NCI-H2107 (cell line): ENCODE measurements at regions not wholly inside any gene's neighbourhood (a gene's known extent, or its start where the extent isn't known, plus 50 kb on each side); places are given as distances from the start of the nearest gene placed in this dataset.

Experiments
- DNase-seq: peaks from one replicate; lab custom pipeline; 2025; lab: John Stamatoyannopoulos, UW

DNA sequence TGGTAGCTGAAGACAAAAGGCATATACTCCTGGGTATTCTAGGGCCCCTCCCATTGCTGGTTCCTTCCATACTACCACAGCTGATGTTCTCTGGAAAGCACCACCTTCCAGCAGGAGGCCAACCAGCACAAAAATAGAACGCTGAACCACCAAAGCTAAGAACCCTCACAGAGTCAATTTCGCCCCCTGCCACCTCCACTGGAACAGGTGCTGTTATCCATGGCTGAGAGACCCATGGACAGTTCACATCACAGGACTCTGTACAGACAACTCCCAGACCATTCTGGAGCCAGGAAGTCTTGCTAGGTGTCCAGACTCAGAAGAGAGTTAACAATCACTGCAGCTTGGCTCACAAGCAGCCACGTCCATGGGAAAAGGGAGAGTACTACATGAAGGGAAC, 1851.5 kb upstream of the NUDT12 start:
- DNase-seq, result no peak

DNA sequence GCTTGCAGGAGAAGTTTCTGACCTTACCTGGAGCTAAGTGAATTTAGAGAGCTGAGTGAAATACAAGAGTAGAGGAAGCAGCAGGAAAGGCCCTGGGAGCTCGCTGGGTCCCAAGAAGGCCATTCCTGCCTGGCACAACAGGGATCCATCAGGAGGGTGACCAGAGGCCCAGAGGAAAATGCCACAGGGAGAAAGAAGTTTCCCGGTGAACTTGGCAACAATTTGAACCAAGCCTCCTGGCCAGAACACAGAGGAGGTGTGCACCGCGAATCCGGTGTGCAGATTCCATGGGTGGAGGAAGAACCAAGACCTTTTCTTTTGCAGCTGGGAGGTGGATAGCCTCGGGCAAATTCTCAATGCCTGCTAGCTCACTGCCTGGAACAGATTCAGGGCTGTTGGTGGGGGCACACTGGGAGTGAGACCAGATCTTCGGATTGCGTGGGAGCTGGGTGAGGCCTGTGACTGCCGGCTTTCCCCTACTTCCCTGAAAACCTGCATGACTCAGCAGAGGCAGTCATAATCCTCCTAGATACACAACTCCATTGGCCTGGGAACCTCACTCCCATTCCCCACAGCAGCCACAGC, 1850.9 kb upstream of the NUDT12 start:
- no peak for DNase-seq

DNA sequence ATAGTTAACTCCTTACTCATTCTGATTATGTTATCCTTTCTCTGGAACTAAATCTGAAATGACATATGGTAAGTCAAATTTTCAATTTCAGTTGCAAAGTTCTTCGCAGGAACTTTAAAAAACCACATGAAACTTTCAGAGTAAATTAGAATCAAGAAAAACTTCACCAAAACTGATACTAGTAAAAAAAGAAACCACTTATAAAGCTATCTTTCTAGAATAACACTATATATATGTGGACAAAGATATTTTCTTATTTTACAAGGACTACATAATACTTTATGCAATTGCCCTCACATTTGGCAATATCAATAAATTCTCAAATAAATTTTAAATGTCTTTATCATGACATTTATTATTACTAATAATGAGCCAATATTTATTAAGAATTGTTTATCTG, 1847.1 kb upstream of the NUDT12 start:
- no peak for DNase-seq

DNA sequence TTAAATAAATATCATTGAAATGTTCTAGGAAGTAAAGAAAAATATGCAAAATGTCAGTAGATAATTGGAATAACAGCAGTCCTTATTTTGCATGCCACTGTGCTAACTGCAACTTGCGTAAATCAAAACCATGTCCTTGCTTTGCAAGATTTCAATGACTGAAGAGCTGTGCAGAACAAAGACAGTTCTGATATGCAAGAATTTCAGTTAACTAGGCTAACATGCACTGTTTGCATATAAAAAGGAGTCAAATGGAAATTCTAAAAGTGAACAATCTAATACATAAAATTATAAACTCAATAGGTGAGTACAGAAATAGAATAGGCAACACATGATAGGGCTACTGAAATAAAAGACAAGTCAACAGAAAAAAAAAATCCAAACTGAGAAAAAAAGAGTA, 1844.6 kb upstream of the NUDT12 start:
- no peak for DNase-seq

DNA sequence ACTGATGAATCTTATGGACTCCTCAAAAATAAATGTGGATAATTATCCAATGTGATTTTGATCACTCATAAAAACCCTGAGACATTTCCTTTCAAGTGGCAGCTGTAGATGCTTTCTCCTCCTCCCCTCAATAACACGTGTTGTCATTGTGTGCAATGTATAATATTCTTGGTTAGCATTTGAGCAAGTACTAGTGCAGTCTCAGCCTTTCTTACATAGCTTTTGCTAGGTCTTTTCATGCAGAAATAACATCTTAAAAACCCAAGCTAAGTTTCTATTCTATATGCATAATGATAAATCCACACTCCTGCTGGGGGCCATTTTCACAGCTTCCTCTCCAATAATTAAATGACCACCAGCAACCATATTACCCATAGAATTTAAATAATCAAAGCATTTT, 1835.2 kb upstream of the NUDT12 start:
- DNase-seq, result no peak

DNA sequence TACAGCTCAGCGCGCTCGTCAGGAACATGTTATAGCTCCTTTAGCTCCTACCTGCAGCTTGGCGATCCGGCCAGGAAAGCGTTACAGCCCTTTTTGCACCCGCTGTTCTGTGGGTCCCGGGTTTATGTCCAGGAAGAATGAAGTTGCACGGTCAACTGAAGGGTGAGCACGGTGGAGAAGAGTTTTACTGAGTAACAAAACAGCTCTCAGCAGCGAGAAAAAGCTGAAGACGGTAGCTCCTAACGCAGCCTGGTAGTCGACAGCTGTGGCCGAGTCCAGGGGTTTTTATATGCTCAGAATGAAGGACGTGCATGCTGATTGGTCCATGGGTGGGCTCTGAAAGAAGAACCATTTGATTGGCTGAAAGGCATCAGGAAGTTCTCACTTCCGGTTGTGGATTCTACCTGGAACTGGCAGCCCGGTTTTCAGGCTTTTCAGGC, 1830.1 kb upstream of the NUDT12 start:
- DNase-seq, result no peak

DNA sequence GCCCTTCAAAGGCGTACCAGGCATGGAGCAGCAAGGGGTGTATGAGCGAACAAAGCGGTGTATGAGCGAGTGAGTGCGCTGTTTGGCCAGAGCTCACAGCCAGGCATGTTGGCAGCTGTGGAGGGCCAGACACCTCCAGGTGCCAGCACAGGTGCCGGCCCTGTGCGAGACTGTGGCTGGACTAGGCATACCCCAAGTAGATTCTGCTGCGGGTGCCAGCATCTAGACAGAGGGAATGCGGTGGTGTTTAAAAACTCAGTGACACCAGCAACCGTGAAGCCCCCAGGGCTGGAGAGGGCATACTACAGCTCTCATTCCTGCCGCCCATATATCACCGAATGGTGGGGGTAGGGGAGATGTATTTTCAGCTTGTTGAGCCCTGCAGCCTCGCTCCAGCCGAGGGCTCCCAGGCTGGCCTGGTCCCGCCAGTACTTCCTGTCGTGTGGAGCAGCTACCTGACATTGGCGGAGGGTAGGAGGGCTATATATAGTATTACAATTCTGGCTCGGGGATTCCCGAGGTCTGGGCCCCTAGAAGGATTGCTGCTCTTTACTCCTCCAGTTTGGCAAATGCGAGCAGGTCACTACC, 1829.6 kb upstream of the NUDT12 start:
- DNase-seq, result no peak

DNA sequence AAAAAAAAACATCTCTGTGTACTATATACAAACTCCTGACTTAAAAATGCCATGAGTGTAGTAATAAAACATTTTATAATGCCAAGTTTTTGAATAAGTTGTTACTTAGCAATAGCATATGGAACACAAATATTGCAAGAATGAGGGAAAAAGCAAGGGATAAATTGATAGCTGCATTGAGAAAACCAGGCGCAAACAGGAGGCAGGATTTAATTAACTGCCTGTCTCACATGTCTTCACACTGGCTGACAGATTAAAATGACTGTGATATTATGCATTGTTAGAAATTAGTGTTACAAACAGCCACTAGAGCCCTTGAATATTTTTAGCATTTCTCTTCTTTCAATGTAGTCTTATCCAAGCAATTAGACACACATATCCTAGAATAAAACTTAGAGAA, 1817.5 kb upstream of the NUDT12 start:
- no peak for DNase-seq

DNA sequence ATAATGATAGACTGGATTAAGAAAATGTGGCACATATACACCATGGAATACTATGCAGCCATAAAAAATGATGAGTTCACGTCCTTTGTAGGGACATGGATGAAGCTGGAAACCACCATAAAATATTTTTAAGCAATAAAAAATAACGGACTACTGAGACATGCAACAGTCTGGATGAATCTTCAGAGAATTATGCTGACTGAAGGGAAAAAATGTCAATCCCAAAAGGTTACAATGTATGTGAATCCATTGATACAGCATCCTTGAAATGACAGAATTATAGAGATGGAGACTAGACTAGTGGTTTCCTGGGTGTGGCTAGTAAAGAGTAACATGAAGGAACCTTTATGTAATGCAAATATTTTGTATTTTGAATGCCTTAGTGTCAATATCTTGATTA, 1808.6 kb upstream of the NUDT12 start:
- DNase-seq, result no peak

DNA sequence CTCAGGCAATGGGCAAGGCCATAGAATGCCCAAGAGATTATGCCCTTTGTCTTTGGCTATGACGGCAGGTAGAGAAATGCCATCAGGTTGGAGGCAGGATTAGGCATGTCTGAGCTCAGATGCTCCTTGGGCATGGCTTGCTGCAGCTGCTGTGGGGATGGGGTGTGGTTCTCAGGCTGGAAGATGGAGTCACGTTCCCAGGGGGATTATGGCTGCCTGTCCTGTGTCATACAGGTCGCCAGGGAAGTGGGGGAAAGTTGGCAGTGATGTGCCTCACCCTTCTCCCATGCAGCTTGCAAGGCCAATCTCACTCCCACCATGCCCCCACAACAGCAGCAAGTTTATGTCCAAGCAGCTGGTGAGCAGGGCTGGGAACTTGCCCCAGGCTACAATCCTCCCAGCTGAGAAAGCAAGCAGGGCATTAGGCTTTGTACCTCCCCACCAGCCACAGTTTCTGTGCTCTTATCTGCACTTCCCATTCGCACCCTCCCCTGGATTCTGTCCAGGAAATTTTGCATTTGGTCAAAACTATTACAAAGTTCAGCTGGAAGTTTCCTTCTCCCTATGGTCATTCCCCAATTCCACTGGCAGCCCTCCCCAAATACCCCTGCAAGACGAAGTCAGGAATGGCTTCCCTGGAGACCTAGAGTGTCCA, 1788.0 kb upstream of the NUDT12 start:
- DNase-seq, result no peak

DNA sequence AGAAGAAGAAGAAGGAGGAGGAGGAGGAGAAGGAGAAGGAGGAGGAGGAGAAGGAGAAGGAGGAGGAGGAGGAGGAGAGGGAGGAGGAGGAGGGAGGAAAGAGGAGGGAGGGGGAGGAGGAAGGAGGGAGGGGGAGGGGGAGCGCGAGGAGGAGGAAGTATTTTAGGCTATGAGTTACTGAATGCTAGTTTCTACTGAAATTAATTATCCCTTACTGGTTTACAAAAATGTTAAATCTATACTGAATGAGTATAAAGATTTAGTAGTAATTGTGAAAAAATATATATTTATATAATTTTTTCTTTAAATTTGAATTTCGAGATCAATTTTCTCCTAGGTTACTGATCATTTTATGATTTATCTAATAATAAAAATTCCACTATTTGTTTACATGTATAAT, 1769.0 kb upstream of the NUDT12 start:
- no peak for DNase-seq

DNA sequence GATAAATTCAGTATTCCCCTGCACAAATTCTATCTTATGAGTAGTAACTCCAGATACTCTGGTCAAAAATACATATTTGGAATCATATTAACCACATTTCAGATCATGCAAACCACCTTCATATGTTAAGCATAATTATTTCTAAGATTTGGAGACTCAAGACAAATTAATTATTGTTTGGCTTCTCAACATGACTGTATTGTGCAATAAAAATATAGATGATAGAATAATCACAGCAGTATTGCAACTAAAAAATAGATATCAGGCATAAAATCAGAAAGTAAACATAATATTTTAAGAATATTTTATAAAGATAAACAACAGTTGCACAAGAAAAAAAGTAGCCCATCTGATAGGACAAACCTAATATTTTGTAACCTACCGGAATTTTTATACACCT, 1767.6 kb upstream of the NUDT12 start:
- DNase-seq, result no peak

DNA sequence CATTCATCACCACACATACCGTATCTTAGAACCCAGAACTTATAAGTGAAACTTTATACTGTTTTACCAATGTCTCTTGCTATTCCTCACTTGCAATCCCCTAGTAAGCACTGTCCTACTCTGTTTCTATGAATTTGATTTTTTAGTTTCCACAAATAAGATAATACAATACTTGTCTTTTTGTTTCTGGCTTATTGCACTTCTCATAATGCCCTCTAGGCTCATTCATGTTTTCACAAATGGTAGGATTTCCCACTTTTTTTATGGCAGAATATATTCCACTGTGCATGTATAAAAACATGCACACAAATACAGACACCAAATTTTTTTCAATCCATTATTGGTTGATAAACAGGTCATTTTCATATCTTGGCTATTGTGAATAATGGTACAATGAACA, 1742.3 kb upstream of the NUDT12 start:
- DNase-seq, result no peak

DNA sequence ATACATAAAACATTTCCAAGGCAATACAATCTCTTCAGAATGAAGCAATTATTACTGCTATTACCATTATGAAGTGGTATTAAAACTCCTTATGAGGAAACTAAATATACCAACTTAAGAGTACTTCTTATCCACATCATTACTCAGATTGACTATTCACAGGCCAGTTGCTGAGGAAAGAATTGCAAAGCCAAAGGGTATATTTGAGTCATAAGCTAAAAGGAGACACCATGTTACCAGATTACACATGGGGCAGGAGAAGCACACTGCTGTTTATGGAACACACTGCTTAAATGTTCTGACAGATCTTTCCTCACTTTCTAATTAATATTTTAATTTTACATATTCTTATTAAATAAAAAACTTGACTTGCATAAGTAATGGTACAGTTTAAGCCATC, 1726.4 kb upstream of the NUDT12 start:
- DNase-seq, result no peak

DNA sequence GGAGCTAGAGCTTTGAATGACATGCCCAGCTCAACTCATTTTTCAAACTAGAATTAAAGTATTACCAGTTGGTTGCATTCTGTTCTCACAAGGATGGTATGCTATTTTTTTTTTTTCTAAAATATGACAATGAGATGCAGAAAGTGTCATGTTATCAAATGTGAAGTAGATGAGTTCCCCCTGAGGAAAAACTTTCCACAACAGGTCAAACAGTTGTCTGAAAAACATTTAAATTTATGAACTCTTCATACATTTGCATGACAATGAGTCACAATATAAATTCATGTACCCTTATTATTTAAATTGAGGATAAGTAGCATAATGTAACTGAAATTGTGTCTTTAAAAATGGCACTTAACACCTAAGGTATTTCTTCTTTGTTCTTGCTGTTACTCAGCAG, 1720.5 kb upstream of the NUDT12 start:
- no peak for DNase-seq

DNA sequence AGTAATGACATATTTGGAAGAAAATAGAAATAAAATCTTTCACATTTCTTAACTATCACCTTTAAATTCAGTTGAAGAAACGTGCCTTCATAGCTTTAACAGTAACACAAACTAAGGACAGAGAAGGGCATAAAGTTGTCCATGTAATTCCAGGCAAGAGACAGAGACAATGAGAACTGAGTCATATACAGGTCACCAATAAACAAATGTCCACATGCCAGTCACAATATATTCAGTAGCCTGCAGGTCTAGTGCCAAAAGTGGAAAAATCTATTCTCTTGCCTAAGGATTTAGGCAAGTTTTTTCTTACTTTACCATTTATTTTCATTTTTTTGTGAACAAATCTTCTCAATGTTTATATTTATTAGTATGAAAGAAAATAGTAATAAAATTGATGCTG, 1711.5 kb upstream of the NUDT12 start:
- DNase-seq, result no peak

DNA sequence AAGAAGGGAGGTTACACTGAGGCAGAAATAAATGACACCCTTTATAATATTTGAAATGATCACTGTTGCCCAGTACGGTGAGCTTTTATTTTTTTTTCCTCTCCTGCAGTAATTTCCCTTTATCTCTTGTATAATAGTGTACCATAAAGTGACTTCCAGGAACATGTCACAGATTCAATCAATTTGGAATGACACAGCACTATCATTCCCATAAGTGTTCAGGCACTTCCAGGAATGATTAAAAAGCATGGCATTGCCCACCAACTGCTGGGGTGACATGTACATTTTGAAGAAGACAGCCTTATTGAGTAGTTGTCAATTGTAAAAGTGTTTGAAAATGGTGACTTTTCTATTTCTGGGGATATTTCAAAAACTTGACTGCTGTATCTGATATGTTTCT, 1700.9 kb upstream of the NUDT12 start:
- DNase-seq, result no peak

DNA sequence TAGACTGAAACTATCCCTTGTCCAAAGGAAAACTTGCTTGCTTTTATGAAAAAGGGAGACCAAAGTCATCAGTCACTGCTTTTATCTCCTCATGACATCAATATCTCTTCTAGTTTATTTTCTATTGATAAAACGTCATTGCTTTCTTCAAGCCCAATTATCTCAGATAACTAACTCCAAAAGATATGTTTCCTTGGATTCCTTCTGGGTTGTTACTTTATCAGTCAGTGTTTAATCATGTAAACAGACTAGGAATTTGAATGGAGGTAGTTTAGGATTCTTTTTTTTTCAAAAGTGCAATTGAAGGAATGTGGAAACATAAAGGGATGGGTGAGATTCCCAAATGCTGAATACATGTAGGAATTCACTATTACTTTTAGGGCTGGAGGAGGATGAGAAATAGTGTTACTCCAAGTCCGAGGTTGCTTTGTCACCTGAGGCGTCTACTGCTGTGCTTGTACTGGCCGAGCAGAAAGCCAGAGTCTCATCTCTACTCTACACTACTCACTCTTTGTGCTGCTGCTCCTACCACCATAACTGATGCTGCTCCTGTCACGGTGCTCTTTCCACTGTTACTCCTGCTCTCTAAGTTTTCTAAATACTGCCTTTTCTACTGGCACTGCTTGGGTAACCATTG, 1697.1 kb upstream of the NUDT12 start:
- DNase-seq, result no peak

DNA sequence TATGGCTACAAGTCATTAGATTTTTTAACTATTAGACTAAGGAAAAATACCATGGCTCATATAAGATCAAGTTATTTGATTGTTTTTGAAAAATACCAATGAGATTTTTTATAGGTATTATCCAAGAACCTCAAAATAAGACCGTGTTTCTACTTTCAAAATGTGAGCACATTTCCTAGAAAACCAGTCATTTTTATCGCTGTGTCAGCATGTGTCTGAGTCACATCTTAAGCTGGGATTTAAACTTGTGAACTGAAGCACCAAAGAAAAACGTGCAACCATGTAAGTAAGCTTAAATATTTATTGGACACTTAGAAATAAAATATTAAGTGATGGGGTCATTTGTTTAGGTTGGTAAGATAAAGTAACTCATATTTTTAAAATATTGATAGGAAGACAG, 1676.0 kb upstream of the NUDT12 start:
- no peak for DNase-seq

DNA sequence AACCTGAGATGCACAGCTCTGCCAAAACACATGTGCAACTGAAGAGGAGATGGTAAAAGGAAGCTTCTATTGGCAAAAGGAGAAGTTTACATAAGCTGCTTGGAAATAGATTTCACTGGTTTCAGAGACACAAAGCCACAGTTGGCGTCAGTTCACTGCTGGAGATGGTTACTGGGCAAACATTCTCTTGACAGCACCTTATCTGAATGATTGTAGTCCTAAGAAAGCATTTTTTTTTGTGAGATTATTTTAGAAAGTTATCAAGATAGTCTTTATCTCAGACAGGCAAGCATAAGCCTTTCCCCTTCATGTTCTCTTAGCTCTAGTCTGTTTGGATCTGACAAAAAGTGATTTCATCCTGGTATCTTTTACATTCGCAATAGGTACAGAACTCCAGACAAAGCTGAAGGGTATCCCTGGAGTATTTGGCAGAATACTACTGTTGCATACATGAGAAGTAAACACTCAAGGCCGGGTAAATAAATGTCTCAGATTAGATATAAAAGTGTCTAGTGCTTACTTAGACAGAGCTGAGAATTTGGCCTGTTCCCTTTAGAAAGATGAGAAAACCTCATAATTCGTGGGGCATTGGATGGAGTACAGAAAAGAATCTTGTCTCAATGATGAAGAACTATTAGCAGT, 1668.0 kb upstream of the NUDT12 start:
- DNase-seq, result no peak

DNA sequence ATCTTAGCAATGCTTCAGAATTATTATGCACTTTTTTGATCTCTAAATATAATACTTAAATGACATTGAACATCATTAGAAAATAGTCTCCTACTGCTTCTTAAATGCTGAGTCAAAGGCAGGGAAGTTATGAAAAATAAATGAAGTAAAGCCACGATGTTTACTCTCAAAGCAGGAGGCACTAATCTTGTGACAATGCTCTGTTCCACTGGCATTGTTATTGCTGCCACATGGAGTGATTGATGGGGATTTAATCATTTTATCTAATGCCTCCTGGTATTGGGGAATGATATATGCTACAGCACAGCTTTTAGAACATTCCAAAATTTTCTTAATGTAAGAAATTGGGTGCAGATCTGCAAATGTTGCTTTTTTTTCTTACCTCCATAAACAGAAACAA, 1655.4 kb upstream of the NUDT12 start:
- DNase-seq, result no peak

DNA sequence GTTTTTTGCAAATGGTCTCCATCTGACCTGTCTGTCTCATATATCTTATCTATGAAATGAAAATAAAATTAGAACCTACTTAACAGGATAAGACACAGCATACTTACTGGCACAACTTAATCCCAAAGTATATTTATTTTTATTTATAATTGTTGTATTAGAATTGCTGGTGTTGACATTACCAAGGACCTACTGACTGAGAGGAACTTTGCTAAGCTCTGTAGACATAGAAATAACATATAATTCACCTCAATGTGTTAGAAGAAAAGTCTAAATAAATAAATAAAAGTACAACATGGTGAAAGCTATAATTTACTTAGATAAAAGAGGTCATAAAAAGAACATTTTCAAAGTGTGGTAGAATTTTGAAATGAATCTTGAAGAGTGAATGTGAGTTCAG, 1650.5 kb upstream of the NUDT12 start:
- no peak for DNase-seq

DNA sequence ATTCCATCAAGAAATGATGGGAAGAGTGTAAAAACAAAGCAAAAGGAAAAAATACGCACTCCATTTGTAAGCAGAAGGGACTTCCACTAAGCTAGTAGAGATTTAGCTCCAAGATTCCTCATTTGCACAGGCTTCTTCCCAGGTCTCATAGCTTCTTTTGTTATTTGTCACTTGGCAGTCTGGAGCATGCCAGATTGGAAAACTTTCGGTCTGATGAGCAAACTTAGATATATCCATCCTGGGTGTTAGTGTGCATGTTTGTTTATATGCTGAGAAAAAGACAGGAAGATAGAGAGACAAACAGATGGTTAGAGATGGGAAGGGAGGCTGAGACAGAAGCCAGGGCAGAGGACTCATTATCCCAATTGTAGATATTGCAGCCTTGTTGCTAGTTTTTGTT, 1644.5 kb upstream of the NUDT12 start:
- DNase-seq, result no peak
